WTC11 (cell line): ENCODE measurements at regions not wholly inside any gene's neighbourhood (a gene's known extent, or its start where the extent isn't known, plus 50 kb on each side); places are given as distances from the start of the nearest gene placed in this dataset.

Source experiments
- ATAC-seq: fragments of 200-7000 bp; cut with Tn5 transposase; 2 replicates; pipeline ENCODE4 v1.10.0; 2021; ENCODE audit warnings: mild to moderate bottlenecking, moderate library complexity
- CTCF ChIA-PET: fragments of 300-600 bp; sonication (Branson Sonifier 250); formaldehyde crosslinking; loops from one replicate; lab custom pipeline; 2021; ENCODE audit warnings: antibody characterized with exemption; lab: Charles Lee
- POLR2A ChIA-PET: fragments of 350-600 bp; sonication (Branson Sonifier 250); formaldehyde crosslinking; loops from one replicate; lab custom pipeline; 2021; ENCODE audit warnings: antibody characterized with exemption; lab: Charles Lee
- DNase-seq: peaks from one replicate; pipeline ENCODE4 v3.0.0; 2021; ENCODE audit warnings: low spot score
- H3K27ac Mint-ChIP-seq: 2 replicates; pipeline ENCODE4 v1.8.0; 2021; ENCODE audit warnings: mixed read lengths
- H3K27me3 Mint-ChIP-seq: 2 replicates; pipeline ENCODE4 v1.8.0; 2021; ENCODE audit warnings: low read depth, mild to moderate bottlenecking, moderate library complexity, mixed read lengths
- H3K36me3 Mint-ChIP-seq: 2 replicates; pipeline ENCODE4 v1.8.0; 2021; ENCODE audit warnings: mixed read lengths
- H3K4me1 Mint-ChIP-seq: 2 replicates; pipeline ENCODE4 v1.8.0; 2022; ENCODE audit warnings: mixed read lengths
- H3K4me3 Mint-ChIP-seq: 2 replicates; pipeline ENCODE4 v1.8.0; 2021; ENCODE audit warnings: mild to moderate bottlenecking, moderate library complexity, mixed read lengths
- H3K9me3 Mint-ChIP-seq: 2 replicates; pipeline ENCODE4 v1.8.0; 2021; ENCODE audit warnings: mixed read lengths
- CBFB ChIP-seq: sonication (generic); formaldehyde crosslinking; IDR thresholded peaks from 2 replicates; pipeline ENCODE4 v1.8.1; 2022; ENCODE audit warnings: mild to moderate bottlenecking, low read depth, missing genetic modification reagents
- CTCF ChIP-seq: fragments of 200-600 bp; IDR thresholded peaks from 2 replicates; pipeline ENCODE4 v1.8.0; 2022; ENCODE audit warnings: antibody characterized with exemption
- EMX1 ChIP-seq: fragments of 250-450 bp; sonication (Bioruptor Pico); IDR thresholded peaks from 2 replicates; pipeline ENCODE4 v1.8.0; 2021; ENCODE audit warnings: mild to moderate bottlenecking
- ERG ChIP-seq: fragments of 250-450 bp; sonication (Bioruptor Pico); IDR thresholded peaks from 2 replicates; pipeline ENCODE4 v1.8.0; 2021; ENCODE audit warnings: mild to moderate bottlenecking
- HMGA2 ChIP-seq: fragments of 250-450 bp; sonication (Bioruptor Pico); IDR thresholded peaks from 2 replicates; pipeline ENCODE4 v1.4.0; 2021; ENCODE audit warnings: mild to moderate bottlenecking, moderate library complexity
- HMGXB4 ChIP-seq: sonication (generic); formaldehyde crosslinking; IDR thresholded peaks from 2 replicates; pipeline ENCODE4 v1.8.1; 2023; ENCODE audit warnings: mild to moderate bottlenecking, moderate library complexity, missing genetic modification reagents
- IRF2 ChIP-seq: sonication (generic); formaldehyde crosslinking; IDR thresholded peaks from 2 replicates; pipeline ENCODE4 v1.8.0; 2022; ENCODE audit warnings: low read depth, missing genetic modification reagents, borderline replicate concordance
- JAZF1 ChIP-seq: fragments of 250-450 bp; sonication (Bioruptor Pico); IDR thresholded peaks from 2 replicates; pipeline ENCODE4 v1.9.0; 2021; ENCODE audit warnings: moderate library complexity, mild to moderate bottlenecking, inconsistent platforms
- MLX ChIP-seq: sonication (generic); formaldehyde crosslinking; IDR thresholded peaks from 2 replicates; pipeline ENCODE4 v1.8.1; 2023; ENCODE audit warnings: mild to moderate bottlenecking, missing genetic modification reagents, moderate library complexity
- MYBL2 ChIP-seq: sonication (generic); formaldehyde crosslinking; IDR thresholded peaks from 2 replicates; pipeline ENCODE4 v1.8.1; 2023; ENCODE audit warnings: mild to moderate bottlenecking, moderate library complexity, missing genetic modification reagents
- RORB ChIP-seq: fragments of 250-450 bp; sonication (Bioruptor Pico); IDR thresholded peaks from 2 replicates; pipeline ENCODE4 v1.9.0; 2021; ENCODE audit warnings: mild to moderate bottlenecking
- SMAD4 ChIP-seq: sonication (generic); formaldehyde crosslinking; IDR thresholded peaks from 2 replicates; pipeline ENCODE4 v1.8.0; 2022; ENCODE audit warnings: mild to moderate bottlenecking, missing genetic modification reagents
- SOX15 ChIP-seq: fragments of 250-450 bp; sonication (Bioruptor Pico); IDR thresholded peaks from 2 replicates; pipeline ENCODE4 v1.9.0; 2021; ENCODE audit warnings: mild to moderate bottlenecking
- TEAD1 ChIP-seq: sonication (generic); formaldehyde crosslinking; IDR thresholded peaks from 2 replicates; pipeline ENCODE4 v1.8.0; 2022; ENCODE audit warnings: mild to moderate bottlenecking, missing genetic modification reagents
- USF1 ChIP-seq: sonication (generic); formaldehyde crosslinking; IDR thresholded peaks from 2 replicates; pipeline ENCODE4 v1.8.0; 2022; ENCODE audit warnings: mild to moderate bottlenecking, missing genetic modification reagents
- USF2 ChIP-seq: sonication (generic); formaldehyde crosslinking; IDR thresholded peaks from 2 replicates; pipeline ENCODE4 v1.8.1; 2023; ENCODE audit warnings: mild to moderate bottlenecking, missing genetic modification reagents, moderate library complexity
- ZNF121 ChIP-seq: sonication (generic); formaldehyde crosslinking; IDR thresholded peaks from 2 replicates; pipeline ENCODE4 v1.8.0; 2023; ENCODE audit warnings: missing genetic modification reagents
- ZNF232 ChIP-seq: sonication (generic); formaldehyde crosslinking; IDR thresholded peaks from 2 replicates; pipeline ENCODE4 v1.8.0; 2022; ENCODE audit warnings: mild to moderate bottlenecking, missing genetic modification reagents
- ZNF263 ChIP-seq: sonication (generic); formaldehyde crosslinking; IDR thresholded peaks from 2 replicates; pipeline ENCODE4 v1.8.1; 2022; ENCODE audit warnings: low read depth, mild to moderate bottlenecking, moderate library complexity, missing genetic modification reagents
- ZNF532 ChIP-seq: fragments of 250-450 bp; sonication (Bioruptor Pico); IDR thresholded peaks from 2 replicates; pipeline ENCODE4 v1.9.0; 2021; ENCODE audit warnings: mild to moderate bottlenecking, borderline replicate concordance
- ZNF671 ChIP-seq: fragments of 250-450 bp; sonication (Bioruptor Pico); IDR thresholded peaks from 2 replicates; pipeline ENCODE4 v1.8.0; 2021; ENCODE audit warnings: mild to moderate bottlenecking
- ZSCAN18 ChIP-seq: fragments of 250-450 bp; sonication (Bioruptor Pico); IDR thresholded peaks from 2 replicates; pipeline ENCODE4 v2.1.2; 2022; ENCODE audit warnings: mild to moderate bottlenecking, moderate library complexity

- ChIA-PET POLR2A (interaction anchor here (0.7 to 3.3 kb wide), 10 partner anchors 9 to 71 kb away, joined by 3 to 27 read pairs (median 4); partner anchors contain the start of gene MACF1), CTCF (interaction anchor here (0.5 to 6.7 kb wide), 37 partner anchors 9 to 382 kb away, joined by 3 to 130 read pairs (median 5); partner anchors contain the start of genes MACF1 and NDUFS5)
- ATAC-seq (no peak), DNase-seq (no peak)
- H3K27me3 Mint-ChIP-seq, result no peaks in the 10 kb centered on the region
- H3K9me3 Mint-ChIP-seq, result no peaks in the 10 kb centered on the region
- H3K36me3 Mint-ChIP-seq, result peaks cover 2% of the 10 kb centered on the region; the same call in 1 of the 2 replicates
- H3K4me3 Mint-ChIP-seq, result peak overlapping the region; percentile 31
- TF ChIP-seq ZNF263 (CRISPR knock-in tag) (no peak), JAZF1 (no peak), ZNF121 (CRISPR knock-in tag) (no peak), RORB (CRISPR knock-in tag) (no peak), CBFB (CRISPR knock-in tag) (no peak), ZNF671 (CRISPR knock-in tag) (no peak), HMGXB4 (CRISPR knock-in tag) (no peak), ZNF232 (CRISPR knock-in tag) (no peak), ZNF532 (no peak), MYBL2 (CRISPR knock-in tag) (no peak), USF1 (CRISPR knock-in tag) (no peak), IRF2 (CRISPR knock-in tag) (no peak), MLX (CRISPR knock-in tag) (no peak), EMX1 (no peak), SOX15 (CRISPR knock-in tag) (no peak)
- peaks cover 67% of the 10 kb centered on the region for H3K4me1 Mint-ChIP-seq
- peak overlapping the region; percentile 98 for H3K27ac Mint-ChIP-seq
Observed at GRCh38 chr1:39133340-39133684, 71.2 kb upstream of the MACF1 start.

GRCh38 chr1:39134768-39135333 lies 69.6 kb upstream of the MACF1 start:
- ChIA-PET CTCF (interaction anchor here (4.1 to 6.7 kb wide), 2 partner anchors 36 to 57 kb away, joined by 36 to 130 read pairs; no protein-coding TSS in a partner anchor), POLR2A (no interaction called here)
- ATAC-seq, result no peak
- H3K27me3 Mint-ChIP-seq, result no peaks in the 10 kb centered on the region
- no peak overlapping the region for H3K4me3 Mint-ChIP-seq
- no peak for DNase-seq
- peaks cover 59% of the 10 kb centered on the region for H3K4me1 Mint-ChIP-seq
- H3K27ac Mint-ChIP-seq, result peak overlapping the region; percentile 91
- H3K36me3 Mint-ChIP-seq, result no peaks in the 10 kb centered on the region
- no peaks in the 10 kb centered on the region for H3K9me3 Mint-ChIP-seq
- TF ChIP-seq USF2 (CRISPR knock-in tag) (no peak), RORB (CRISPR knock-in tag) (no peak), ERG (CRISPR knock-in tag) (no peak), CTCF (no peak), USF1 (CRISPR knock-in tag) (no peak), TEAD1 (CRISPR knock-in tag) (no peak), ZNF232 (CRISPR knock-in tag) (no peak), ZNF671 (CRISPR knock-in tag) (no peak), SMAD4 (CRISPR knock-in tag) (no peak), HMGA2 (no peak), ZSCAN18 (CRISPR knock-in tag) (no peak)
